ENCODE measurements at regions not wholly inside any gene's neighbourhood (a gene's known extent, or its start where the extent isn't known, plus 50 kb on each side); places are given as distances from the start of the nearest gene placed in this dataset.

DNA sequence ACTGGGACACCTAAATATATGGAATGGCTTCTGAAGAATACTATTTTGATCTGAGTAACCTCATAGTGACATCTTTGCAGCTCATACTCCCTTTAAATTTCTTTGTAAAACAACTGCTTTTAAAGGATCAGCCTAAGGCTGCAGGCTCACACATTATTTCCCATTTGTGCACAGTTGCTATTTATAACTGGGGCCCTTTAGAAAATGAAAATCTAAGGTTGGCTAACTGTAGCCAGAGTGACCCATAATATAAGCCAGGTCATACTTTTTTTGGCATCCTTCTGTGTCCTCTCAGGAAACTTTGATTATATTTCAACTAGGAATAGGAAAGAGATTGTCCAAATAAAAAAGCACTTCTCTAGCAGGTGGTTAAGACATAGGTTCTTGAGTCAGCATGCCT lies 123.6 kb upstream of the RASGEF1B start:
- Mint-ChIP-seq H3K36me3 (ENCODE audit: low read depth) (no peaks in the 10 kb centered on the region), H3K27me3 (ENCODE audit: low read depth) (peaks cover 20% of the 10 kb centered on the region), H3K27ac (ENCODE audit: unreplicated experiment) (no peak overlapping the region), H3K9me3 (ENCODE audit: low read depth) (no peaks in the 10 kb centered on the region), H3K4me3 (ENCODE audit: unreplicated experiment) (no peak overlapping the region), H3K4me1 (ENCODE audit: low read depth) (peaks cover 8% of the 10 kb centered on the region)
- DNase-seq (ENCODE audit: low spot score) = no peak
- TF ChIP-seq, protein P1, sequence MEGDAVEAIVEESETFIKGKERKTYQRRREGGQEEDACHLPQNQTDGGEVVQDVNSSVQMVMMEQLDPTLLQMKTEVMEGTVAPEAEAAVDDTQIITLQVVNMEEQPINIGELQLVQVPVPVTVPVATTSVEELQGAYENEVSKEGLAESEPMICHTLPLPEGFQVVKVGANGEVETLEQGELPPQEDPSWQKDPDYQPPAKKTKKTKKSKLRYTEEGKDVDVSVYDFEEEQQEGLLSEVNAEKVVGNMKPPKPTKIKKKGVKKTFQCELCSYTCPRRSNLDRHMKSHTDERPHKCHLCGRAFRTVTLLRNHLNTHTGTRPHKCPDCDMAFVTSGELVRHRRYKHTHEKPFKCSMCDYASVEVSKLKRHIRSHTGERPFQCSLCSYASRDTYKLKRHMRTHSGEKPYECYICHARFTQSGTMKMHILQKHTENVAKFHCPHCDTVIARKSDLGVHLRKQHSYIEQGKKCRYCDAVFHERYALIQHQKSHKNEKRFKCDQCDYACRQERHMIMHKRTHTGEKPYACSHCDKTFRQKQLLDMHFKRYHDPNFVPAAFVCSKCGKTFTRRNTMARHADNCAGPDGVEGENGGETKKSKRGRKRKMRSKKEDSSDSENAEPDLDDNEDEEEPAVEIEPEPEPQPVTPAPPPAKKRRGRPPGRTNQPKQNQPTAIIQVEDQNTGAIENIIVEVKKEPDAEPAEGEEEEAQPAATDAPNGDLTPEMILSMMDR (IDR thresholded peaks at IDR 0.05) = no peak

DNA sequence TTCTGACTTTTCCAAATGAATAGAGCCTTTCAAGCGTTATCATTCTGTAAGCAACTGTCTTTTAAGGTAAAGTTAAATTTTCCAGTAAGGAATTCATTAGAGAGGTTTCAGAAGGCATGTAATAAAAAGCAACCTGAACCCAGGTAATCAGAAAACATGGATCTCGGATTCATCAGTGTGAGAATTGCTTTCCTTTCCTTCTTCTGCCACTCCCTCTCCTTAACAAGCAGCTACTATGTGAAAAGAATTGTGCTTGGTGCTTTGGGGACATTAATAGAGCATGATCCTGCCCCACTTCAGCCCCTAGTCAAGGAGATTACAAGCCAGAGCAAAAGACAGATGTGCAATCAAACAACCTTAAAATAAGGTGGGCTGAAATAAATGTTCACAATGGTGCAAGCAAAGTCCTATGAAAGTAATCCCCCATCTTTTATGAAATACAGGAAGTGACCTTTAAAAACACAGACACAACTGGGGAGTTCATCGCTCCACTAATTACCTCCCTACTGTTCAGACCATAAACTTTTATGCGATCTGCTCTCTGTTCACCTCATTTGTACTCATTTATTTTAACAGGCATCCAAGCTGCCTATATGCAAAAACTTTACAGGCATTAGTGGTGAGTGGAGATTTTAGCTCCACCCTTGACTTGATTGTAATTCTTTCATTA lies 122.9 kb upstream of the RASGEF1B start:
- peaks cover 5% of the 10 kb centered on the region for H3K4me1 Mint-ChIP-seq (ENCODE audit: low read depth)
- TF ChIP-seq, protein P1 (IDR thresholded peaks at IDR 0.05) = no peak
- peaks cover 20% of the 10 kb centered on the region for H3K27me3 Mint-ChIP-seq (ENCODE audit: low read depth)
- no peak overlapping the region for H3K27ac Mint-ChIP-seq (ENCODE audit: unreplicated experiment)
- no peaks in the 10 kb centered on the region for H3K36me3 Mint-ChIP-seq (ENCODE audit: low read depth)
- no peak overlapping the region for H3K4me3 Mint-ChIP-seq (ENCODE audit: unreplicated experiment)
- no peaks in the 10 kb centered on the region for H3K9me3 Mint-ChIP-seq (ENCODE audit: low read depth)
- DNase-seq (ENCODE audit: low spot score) = no peak

DNA sequence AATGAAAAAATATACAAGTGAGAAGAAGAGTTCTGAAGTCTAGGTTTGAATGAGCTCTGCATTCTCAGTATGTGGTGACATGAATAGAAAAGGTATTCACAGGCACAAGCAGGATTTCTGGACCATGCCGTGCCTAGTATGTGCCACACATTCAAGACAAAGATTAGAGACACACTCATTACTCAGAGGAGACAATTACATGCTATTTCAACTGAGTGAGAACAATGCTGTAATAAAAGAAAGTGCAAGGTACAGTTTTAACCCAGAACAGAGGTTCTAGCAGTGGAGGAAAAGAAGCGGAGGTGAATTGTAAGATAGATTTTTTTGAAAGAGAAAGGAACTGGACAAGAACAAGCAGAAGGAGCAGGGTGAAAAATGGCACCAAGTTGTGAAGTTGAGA lies 121.0 kb upstream of the RASGEF1B start:
- Mint-ChIP-seq H3K9me3 (ENCODE audit: low read depth) (no peaks in the 10 kb centered on the region), H3K27me3 (ENCODE audit: low read depth) (peaks cover 21% of the 10 kb centered on the region), H3K36me3 (ENCODE audit: low read depth) (no peaks in the 10 kb centered on the region), H3K27ac (ENCODE audit: unreplicated experiment) (no peak overlapping the region), H3K4me3 (ENCODE audit: unreplicated experiment) (no peak overlapping the region), H3K4me1 (ENCODE audit: low read depth) (peaks cover 5% of the 10 kb centered on the region)
- no peak for DNase-seq (ENCODE audit: low spot score)
- TF ChIP-seq, protein P1 (IDR thresholded peaks at IDR 0.05) = no peak

DNA sequence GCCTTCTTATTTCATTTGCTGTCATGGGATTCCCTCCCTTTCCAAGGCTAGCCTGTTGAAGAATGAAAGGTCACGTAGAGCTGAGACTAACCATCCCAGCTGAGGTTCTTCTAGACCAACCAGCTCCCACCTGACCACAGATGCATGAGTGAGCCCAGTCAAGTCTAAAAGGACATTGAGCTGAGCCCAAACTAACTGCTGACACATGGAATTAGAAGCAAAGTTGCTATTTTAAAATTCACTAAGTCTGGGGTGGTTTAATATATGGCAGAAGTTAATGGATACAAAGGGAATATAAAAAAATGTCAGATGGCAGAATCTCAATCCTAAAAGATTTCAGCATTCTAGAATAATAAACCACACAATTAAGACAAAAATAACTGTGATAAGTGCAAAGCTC lies 118.9 kb upstream of the RASGEF1B start:
- no peaks in the 10 kb centered on the region for H3K36me3 Mint-ChIP-seq (ENCODE audit: low read depth)
- H3K4me1 Mint-ChIP-seq (ENCODE audit: low read depth) = peaks cover 5% of the 10 kb centered on the region
- no peaks in the 10 kb centered on the region for H3K9me3 Mint-ChIP-seq (ENCODE audit: low read depth)
- H3K27me3 Mint-ChIP-seq (ENCODE audit: low read depth) = peaks cover 21% of the 10 kb centered on the region
- TF ChIP-seq, protein P1 (IDR thresholded peaks at IDR 0.05) = no peak
- no peak overlapping the region for H3K4me3 Mint-ChIP-seq (ENCODE audit: unreplicated experiment)
- DNase-seq (ENCODE audit: low spot score) = no peak
- no peak overlapping the region for H3K27ac Mint-ChIP-seq (ENCODE audit: unreplicated experiment)

DNA sequence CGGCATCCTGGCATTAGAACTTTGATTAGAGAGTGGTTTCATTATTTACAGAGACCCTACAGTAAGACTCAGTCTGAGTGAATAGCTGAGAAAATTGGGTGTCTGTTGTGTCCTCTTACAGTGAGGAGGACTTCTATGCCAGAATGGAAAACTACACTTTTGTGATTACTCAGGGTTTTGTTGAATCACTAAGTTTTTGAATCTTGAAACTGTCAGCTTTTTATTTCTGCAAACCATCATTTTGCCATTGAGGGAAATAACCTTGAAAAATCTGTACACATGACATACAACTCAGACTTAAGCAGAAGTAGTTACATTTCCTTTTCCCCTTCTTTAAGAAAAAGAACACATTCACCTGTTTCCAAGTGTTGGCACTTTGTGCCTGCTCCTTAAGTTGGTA lies 117.6 kb upstream of the RASGEF1B start:
- TF ChIP-seq, protein P1 (IDR thresholded peaks at IDR 0.05) = no peak
- no peaks in the 10 kb centered on the region for H3K9me3 Mint-ChIP-seq (ENCODE audit: low read depth)
- H3K36me3 Mint-ChIP-seq (ENCODE audit: low read depth) = no peaks in the 10 kb centered on the region
- H3K4me3 Mint-ChIP-seq (ENCODE audit: unreplicated experiment) = no peak overlapping the region
- H3K4me1 Mint-ChIP-seq (ENCODE audit: low read depth) = no peaks in the 10 kb centered on the region
- peaks cover 21% of the 10 kb centered on the region for H3K27me3 Mint-ChIP-seq (ENCODE audit: low read depth)
- H3K27ac Mint-ChIP-seq (ENCODE audit: unreplicated experiment) = no peak overlapping the region
- no peak for DNase-seq (ENCODE audit: low spot score)

Measured in chondrocyte (in vitro differentiated cells).